Vagina (tissue), 2 donors: ENCODE measurements at regions not wholly inside any gene's neighbourhood (a gene's known extent, or its start where the extent isn't known, plus 50 kb on each side); places are given as distances from the start of the nearest gene placed in this dataset.

Experiments used
- CTCF ChIP-seq, 3 experiments: fragments of 450-650 bp in 2 of 3; fragments of 200-600 bp in 1 of 3; sonication (generic) in 1 of 3; IDR thresholded peaks; one replicate each; pipeline ENCODE4 v1.5.1; 2017 to 2019; ENCODE audit warnings: antibody characterized with exemption in 3 of 3, mild to moderate bottlenecking in 2 of 3, moderate library complexity in 2 of 3
- POLR2A ChIP-seq, 2 donors: fragments of 450-650 bp; IDR thresholded peaks; one replicate each; pipeline ENCODE4 v1.6.1; 2017; ENCODE audit warnings: antibody characterized with exemption in 2 of 2, mild to moderate bottlenecking in 2 of 2, moderate library complexity in 2 of 2
- POLR2AphosphoS5 ChIP-seq, 2 donors: sonication (generic); formaldehyde crosslinking; IDR thresholded peaks; one replicate each; pipeline ENCODE4 v1.9.0; 2017; ENCODE audit warnings: antibody characterized with exemption in 2 of 2, mild to moderate bottlenecking in 2 of 2, low read depth in 1 of 2; ENCODE audit not compliant: insufficient read depth in 1 of 2

GRCh38 chr12:87096082-87096585, 839.9 kb upstream of the MGAT4C start:
- TF ChIP-seq POLR2A (IDR thresholded peaks at IDR 0.05) = no peak
- no peak for TF ChIP-seq CTCF (IDR thresholded peaks at IDR 0.05)
- no peak for TF ChIP-seq POLR2AphosphoS5 (IDR thresholded peaks at IDR 0.05; ENCODE audit: insufficient read depth in 1 of 2, low read depth in 1 of 2)
